ENCODE measurements at regions not wholly inside any gene's neighbourhood (a gene's known extent, or its start where the extent isn't known, plus 50 kb on each side); places are given as distances from the start of the nearest gene placed in this dataset.

DNA sequence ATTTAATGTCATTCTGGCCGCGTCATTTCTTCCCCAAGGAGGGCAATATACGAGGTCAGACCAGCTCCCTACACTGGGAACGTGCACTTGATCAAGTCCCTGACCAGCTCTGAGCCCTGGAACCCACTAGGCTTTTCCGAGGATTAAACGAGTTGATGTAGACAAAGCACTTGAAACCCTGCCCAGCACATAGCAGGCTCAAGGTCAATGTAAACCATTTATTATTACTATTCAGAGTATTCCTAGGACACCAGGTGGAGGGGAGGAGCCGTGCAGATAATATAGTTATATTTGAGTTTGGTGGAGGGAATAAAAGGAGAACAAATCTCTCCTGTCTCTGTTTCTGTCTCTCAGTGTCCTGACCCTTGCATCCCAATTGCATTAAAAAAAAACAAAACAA lies 174.1 kb upstream of the IGSF21 start:
- DNase-seq, result no peak

GRCh38 chr1:17933971-17934370 lies 173.6 kb upstream of the IGSF21 start:
- DNase-seq, result no peak

GRCh38 chr1:17935230-17935629 lies 172.4 kb upstream of the IGSF21 start:
- DNase-seq, result no peak

DNA sequence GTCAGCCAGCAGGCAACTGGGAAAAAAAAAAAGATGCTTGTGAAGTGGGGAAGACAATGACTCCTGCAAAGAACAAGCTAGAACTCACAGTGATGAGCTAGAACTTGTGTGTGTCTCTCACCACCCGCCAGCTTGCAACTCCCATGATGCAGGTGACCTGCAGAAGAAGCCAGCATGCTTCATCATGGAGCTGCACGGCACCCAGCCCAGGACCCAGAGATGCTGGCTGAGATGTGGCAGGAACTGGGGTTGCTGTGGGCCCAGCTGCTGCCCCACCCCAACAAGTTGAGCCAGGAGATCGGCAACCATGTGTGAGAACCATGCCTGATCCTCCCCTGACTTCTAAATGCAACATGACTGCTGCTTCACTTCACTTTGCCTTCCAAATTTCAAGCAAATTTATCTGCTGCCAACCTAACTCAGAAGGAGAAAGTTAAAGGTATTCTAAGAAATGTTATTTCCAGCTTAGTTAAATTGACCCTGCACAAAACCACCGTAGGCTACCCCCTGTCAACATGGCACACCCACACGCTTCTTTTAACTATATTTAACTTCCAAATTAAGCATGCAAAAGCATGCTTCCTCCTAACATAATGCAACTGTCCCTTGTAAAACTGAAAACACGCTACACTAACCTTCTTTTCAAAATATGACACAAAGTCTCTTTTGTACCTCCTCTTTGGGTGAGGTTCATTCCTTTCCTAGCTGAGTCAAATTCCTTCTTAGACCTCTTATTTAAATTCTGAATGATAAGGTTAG lies 166.0 kb upstream of the IGSF21 start:
- no peak for DNase-seq

GRCh38 chr1:17943506-17943905 lies 164.1 kb upstream of the IGSF21 start:
- no peak for DNase-seq

- DNase-seq, result no peak
Observed at GRCh38 chr1:17944646-17945045, 163.0 kb upstream of the IGSF21 start.

DNA sequence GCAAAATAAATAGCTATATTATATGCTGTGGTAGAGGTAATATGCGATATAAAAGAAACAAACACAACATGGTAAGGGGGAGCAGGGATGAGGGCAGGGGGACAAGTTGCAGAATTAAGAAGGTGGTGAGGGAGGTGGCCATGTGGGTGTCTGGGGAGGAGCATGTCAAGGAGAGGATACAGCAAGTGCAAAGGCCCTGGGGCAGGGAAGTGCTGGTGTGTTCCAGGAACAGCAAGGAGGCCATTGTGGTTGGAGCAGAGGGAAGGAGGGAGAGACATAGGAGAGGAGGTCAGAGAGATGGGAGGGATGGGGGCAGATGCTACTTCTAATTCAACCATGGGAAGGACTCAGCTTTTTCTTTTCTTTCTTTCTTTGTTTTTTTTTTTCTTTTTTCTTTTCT lies 161.2 kb upstream of the IGSF21 start:
- no peak for DNase-seq

DNA sequence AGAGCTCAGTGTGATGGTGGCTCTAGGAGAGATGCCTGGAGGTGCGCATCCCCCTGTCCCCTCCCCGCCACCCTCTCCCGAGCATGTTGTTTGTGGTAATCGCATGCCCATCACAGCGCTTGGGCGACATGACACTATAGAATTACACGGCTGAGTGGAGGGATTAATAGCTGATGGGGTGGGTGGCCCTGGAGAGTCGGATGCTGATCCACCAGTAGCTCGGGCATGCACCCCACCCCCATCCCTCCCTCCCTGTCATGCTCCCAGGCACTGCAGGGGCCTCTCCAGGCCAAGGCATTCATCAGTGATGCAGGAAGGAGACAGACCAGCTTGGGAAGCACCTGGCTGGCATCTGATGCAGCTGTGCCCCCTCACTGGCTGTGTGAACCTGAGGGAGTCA lies 159.0 kb upstream of the IGSF21 start:
- DNase-seq, result no peak

DNA sequence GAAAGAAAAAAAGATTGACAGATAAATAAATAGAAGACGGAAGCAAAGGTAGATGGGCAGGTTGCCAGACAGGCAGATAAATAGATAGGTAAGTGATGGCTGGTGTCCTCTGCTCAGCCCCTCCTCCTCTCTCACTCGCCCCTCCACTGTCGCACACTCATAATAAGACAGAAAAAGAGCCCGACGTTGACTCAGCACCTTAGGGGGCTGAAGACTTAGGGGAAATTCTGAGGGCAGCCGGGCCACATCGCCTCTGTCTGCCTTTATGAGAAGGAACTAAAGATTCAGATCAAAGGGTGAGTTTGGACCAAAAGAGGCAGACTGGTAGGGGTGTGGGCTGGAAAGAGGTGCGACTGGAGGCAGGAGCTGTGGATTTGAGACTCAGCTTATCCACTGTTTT lies 158.1 kb upstream of the IGSF21 start:
- DNase-seq, result no peak

DNA sequence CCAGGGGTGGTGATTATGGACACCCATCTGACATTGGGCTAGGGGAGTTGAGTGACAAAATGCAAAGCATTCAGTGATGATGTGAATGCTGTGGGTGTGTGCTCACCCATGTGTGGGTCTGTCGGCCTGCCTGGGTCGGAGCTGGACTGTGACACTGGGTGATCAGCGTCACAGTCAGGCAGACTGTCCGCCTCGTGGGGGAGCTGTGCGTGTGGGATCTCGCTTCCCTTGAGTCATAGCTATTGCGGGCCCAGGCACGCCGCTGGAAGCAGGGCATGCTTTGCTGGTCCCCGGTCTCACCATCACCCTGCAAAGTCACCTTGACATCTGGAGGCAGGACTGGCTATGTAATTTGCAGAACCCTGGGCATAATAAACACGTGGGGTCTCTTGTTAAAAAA lies 156.9 kb upstream of the IGSF21 start:
- DNase-seq, result no peak

GRCh38 chr1:17952506-17952905 lies 155.1 kb upstream of the IGSF21 start:
- DNase-seq, result no peak

- DNase-seq, result no peak
Observed at GRCh38 chr1:17953921-17954320, 153.7 kb upstream of the IGSF21 start.

DNA sequence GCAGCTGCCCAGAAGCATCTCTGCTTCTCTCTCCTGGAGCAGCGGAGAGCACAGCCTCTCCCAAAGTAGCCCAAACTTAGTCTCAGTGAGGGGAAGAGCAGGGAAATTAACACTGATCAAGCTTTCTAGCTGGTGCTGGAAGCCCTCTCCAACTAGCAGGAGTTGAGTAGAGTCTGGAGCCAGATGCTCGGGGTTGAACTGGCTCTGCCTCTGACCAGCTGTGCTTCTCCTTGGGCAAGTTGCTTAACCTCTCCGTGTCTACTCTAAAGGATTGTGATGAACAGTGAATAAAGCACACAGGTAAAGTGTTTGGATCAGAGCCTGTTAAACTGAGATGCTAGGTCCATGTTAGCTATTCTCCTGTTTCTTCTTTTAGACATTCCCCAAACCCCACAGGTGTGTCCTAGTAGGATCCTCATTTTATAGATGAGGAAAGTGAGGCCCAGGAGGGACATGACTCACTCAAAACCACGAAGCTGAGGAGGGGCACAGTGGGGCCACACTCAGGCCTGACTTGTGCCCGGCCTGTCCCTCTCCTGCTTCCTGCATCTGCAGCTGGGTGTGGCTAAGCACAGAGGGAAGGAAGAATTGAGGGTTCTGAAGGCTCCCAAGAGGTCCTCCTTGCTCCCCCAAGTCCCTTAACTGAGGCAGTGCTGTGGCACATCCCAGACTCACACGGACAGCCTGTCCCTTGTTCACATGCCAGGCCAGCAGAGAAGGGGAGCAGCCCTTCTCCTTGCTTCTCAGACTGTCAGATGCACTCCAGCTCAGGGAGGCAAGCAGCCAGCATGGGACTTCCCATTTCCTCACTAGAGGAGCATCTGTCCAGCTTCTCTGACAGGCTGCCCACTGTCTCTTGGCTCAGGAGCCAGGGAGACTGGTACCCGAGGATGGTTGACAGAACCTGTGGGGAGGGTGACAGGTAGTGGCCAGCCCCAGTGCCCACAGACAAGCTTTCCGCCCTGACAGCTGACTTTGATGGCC lies 152.0 kb upstream of the IGSF21 start:
- DNase-seq, result no peak

GRCh38 chr1:17957588-17958267 lies 149.9 kb upstream of the IGSF21 start:
- DNase-seq, result no peak

DNA sequence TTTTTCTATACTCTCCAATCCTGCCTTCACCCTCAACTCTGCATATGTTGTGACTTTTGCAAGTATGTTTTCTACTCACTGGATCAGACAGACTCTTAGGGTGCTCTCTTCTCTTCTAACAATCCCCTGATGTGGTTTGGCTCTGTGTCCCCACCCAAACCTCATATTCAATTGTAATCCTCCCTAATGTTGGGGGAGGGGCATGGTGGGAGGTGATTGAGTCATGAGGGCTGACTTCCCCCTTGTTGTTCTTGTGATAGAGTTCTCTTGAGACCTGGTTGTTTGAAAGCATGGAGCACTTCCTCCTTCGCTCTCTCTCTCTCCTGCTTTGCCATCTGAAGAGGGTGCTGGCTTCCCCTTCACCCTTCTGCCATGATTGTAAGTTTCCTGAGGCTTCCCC lies 148.9 kb upstream of the IGSF21 start:
- DNase-seq, result no peak

DNA sequence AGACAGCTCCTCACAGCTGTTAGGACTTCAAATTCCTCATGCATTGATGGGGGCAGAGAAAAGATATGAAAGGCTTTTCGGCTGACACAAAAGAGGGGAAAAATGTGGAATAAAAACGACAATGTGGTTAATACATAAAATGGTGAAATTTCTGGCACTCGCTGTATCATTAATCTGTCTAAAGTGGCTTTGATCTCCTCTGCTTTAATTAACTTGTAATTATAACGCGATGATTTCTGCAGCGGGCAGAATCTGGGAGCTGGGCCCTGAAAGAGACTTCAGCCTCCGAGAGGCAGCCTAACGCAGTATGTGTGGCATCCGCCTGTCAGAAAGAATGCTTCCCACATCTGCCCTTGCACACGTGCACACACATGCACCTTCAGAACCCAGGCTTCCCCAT lies 144.1 kb upstream of the IGSF21 start:
- DNase-seq, result no peak

DNA sequence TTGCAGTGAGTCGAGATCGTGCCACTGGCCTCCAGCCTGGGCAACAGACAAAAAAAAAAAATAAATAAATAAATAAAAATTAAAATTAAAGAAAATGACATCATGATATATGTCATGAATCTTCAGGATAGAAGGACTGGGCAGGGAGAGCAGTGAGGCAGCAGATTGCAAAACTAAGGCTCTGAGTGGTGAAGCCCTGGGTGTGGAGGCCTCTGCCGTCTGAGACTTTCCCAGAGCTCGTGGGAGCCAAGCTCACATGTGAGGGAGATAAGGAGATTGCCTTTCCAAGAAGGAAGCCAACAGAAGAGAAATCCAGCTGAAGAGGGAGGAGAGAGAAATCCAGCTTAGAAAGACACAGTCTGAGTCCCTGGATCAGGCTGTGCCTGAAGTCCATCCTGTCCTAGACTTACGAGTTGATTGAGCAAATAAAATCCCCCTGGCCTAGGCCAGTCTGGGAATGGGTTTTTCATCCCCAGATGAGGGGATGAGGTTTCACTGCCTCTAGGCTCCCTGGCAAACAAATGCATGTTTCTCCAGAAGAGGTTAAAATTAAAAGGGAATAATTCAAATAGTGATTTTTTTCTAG lies 142.0 kb upstream of the IGSF21 start:
- DNase-seq, result no peak

GRCh38 chr1:17966341-17966740 lies 141.3 kb upstream of the IGSF21 start:
- no peak for DNase-seq

DNA sequence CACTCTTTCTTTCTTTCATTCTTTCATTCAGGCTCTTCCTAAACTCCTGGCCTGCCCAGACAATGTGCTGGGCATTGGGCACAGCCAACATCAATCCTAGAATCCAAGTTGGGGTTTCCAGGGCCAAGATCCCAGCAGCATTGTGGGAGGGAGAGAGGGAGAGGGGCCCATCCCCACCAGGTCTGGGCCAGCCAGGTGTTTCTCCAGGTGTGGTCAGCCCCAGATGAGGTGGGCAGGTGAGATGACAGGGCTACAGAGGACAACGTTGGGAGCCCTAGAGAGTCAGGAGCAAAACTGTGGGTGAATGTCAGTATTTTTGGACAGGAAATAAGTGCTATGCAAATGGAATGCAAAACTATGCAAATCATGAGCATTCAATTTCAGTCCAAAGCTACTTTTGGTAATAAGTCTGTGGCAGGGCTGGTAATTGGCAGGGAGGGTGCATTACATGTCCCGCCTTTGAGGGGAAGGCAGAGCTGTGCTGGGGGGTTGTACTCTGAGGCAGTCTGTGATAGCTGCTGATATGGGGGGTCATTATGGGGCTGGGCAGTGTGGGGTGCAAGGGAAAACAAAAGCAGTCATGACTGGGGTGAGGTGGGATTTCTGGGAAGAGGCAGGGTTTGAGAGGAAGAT lies 139.9 kb upstream of the IGSF21 start:
- DNase-seq, result no peak

- no peak for DNase-seq
Observed at GRCh38 chr1:17970757-17971156, 136.8 kb upstream of the IGSF21 start.

DNA sequence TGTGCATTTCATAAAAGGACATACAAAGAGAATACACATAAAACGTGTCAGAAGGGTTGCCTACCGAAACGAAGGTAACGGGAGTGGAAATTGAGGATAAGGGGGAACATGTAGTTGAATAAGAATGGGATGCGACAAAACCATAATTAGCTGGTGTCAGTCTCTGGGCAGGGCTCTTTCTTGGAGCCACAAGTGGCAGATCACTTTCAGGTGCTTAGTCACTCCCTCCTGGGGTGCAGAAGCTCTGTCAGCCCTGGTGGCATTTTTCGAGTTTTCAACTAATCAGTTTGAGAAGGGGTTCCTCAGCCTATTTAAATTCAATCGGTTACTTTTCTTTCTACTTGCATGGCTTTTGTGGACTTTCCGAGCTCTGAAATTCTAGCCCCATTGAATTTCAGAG lies 133.9 kb upstream of the IGSF21 start:
- no peak for DNase-seq

DNA sequence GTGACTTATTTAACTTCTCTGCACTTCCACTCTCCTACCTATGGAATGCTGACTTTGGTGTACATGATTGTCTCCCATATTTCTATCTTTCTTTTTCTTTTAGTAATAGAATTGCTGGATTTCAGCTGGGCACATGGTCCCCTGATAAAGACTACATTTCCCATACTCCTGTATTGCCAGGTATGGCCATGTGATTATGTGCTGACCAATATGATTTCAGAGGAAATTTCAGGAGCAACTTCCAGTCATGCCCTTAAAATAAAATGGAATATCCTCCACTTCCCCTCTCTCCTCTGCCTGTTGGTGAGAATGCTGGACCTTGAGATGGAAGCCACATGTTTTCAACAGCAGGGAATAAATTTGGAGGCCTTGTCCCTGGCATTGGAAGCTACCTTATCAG lies 130.7 kb upstream of the IGSF21 start:
- DNase-seq, result no peak

- no peak for DNase-seq
Observed at GRCh38 chr1:17978016-17978415, 129.6 kb upstream of the IGSF21 start.
